Vagina (tissue), 2 donors: ENCODE measurements at regions not wholly inside any gene's neighbourhood (a gene's known extent, or its start where the extent isn't known, plus 50 kb on each side); places are given as distances from the start of the nearest gene placed in this dataset.

Experiments used
- CTCF ChIP-seq, 3 experiments: fragments of 450-650 bp in 2 of 3; fragments of 200-600 bp in 1 of 3; sonication (generic) in 1 of 3; IDR thresholded peaks; one replicate each; pipeline ENCODE4 v1.5.1; 2017 to 2019; ENCODE audit warnings: antibody characterized with exemption in 3 of 3, mild to moderate bottlenecking in 2 of 3, moderate library complexity in 2 of 3
- POLR2A ChIP-seq, 2 donors: fragments of 450-650 bp; IDR thresholded peaks; one replicate each; pipeline ENCODE4 v1.6.1; 2017; ENCODE audit warnings: antibody characterized with exemption in 2 of 2, mild to moderate bottlenecking in 2 of 2, moderate library complexity in 2 of 2
- POLR2AphosphoS5 ChIP-seq, 2 donors: sonication (generic); formaldehyde crosslinking; IDR thresholded peaks; one replicate each; pipeline ENCODE4 v1.9.0; 2017; ENCODE audit warnings: antibody characterized with exemption in 2 of 2, mild to moderate bottlenecking in 2 of 2, low read depth in 1 of 2; ENCODE audit not compliant: insufficient read depth in 1 of 2

GRCh38 chr6:147149092-147149491, 55.1 kb upstream of the STXBP5 start:
- TF ChIP-seq CTCF (IDR thresholded peaks at IDR 0.05) = no peak
- no peak for TF ChIP-seq POLR2AphosphoS5 (IDR thresholded peaks at IDR 0.05; ENCODE audit: insufficient read depth in 1 of 2, low read depth in 1 of 2)
- TF ChIP-seq POLR2A (IDR thresholded peaks at IDR 0.05) = no peak
